ENCODE measurements at regions not wholly inside any gene's neighbourhood (a gene's known extent, or its start where the extent isn't known, plus 50 kb on each side); places are given as distances from the start of the nearest gene placed in this dataset.

DNA sequence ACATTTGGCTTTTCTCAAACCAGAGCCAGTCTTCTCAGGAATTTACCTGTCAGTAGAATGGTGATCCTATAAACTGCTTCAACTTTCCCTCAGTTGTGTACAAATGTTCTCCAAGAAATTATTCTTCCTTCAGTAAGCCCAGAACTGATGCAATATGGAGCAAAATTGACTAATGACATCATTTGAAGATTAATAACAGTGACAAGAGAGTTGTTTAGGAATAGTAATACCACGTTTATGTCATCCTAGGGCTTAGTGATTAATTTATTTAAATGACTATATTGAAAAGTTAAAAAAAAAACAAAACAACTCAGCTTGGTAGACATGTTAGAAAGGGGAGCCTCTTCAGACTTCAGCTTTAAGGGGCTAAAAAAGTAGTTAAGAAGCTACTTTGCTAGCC lies 933.2 kb downstream of the GATA3 start:
- Histone ChIP-seq H3K4me1 (ENCODE audit: control insufficient read depth in 2 of 3, insufficient read depth in 2 of 3, low read depth in 1 of 3, low read length in 3 of 3) (no peaks in the 10 kb centered on the region), H3K27me3 (ENCODE audit: control insufficient read depth, insufficient read depth, low read length) (no peaks in the 10 kb centered on the region), H3K36me3 (ENCODE audit: control insufficient read depth in 2 of 3, insufficient read depth in 3 of 3, low read length in 3 of 3) (no peaks in the 10 kb centered on the region), H3K27ac (ENCODE audit: low read depth in 2 of 2, low read length in 2 of 2) (no peak overlapping the region), H3K9ac (ENCODE audit: low read length in 3 of 3) (no peak overlapping the region), H3K9me3 (ENCODE audit: control insufficient read depth in 2 of 3, insufficient read depth in 1 of 3, low read length in 3 of 3) (no peaks in the 10 kb centered on the region), H3K4me3 (ENCODE audit: low read length in 3 of 3) (no peak overlapping the region)
- intact Hi-C loops (cut with DNase I): no loop called here
- TF ChIP-seq, protein P1, sequence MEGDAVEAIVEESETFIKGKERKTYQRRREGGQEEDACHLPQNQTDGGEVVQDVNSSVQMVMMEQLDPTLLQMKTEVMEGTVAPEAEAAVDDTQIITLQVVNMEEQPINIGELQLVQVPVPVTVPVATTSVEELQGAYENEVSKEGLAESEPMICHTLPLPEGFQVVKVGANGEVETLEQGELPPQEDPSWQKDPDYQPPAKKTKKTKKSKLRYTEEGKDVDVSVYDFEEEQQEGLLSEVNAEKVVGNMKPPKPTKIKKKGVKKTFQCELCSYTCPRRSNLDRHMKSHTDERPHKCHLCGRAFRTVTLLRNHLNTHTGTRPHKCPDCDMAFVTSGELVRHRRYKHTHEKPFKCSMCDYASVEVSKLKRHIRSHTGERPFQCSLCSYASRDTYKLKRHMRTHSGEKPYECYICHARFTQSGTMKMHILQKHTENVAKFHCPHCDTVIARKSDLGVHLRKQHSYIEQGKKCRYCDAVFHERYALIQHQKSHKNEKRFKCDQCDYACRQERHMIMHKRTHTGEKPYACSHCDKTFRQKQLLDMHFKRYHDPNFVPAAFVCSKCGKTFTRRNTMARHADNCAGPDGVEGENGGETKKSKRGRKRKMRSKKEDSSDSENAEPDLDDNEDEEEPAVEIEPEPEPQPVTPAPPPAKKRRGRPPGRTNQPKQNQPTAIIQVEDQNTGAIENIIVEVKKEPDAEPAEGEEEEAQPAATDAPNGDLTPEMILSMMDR (IDR thresholded peaks at IDR 0.05; ENCODE audit: borderline replicate concordance, extremely low read depth, insufficient read depth): no peak
- no peak for DNase-seq
- no peak for FAIRE-seq

DNA sequence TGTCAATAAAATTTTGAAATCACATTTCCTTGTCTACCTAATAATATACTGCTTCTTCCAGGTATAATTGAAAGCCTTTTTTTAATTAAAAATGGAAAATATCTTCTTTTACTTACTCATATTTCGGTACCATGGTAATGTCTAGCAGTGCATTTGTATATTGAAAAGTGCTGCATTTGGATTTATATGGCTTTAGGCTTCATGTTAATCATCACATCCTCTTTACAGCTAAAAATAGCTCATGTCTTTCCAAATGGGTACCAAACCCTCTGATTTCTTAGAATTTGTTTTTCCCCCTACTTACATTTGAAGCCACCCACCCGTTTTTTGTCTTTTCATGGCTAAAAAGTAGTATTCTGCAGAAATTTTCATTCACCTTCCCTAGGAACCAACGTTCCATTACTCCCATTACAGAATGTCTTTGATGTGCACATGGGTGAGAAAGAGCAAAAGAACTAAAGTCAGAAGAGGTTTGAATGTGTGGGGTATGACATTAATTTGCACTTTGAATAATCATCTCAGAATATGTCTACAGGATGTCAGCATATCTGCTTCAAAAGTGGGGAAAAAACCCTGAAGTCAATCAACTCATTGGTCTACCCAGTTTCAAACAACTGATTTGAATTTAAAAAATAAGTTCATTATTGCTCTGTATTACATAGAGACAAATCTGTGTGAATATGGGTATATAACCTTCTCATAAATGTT lies 935.9 kb downstream of the GATA3 start:
- intact Hi-C loops (cut with DNase I): no loop called here
- Histone ChIP-seq H3K36me3 (ENCODE audit: control insufficient read depth in 2 of 3, insufficient read depth in 3 of 3, low read length in 3 of 3) (no peaks in the 10 kb centered on the region), H3K4me1 (ENCODE audit: control insufficient read depth in 2 of 3, insufficient read depth in 2 of 3, low read depth in 1 of 3, low read length in 3 of 3) (no peaks in the 10 kb centered on the region), H3K27ac (ENCODE audit: low read depth in 2 of 2, low read length in 2 of 2) (no peak overlapping the region), H3K4me3 (ENCODE audit: low read length in 3 of 3) (no peak overlapping the region), H3K9me3 (ENCODE audit: control insufficient read depth in 2 of 3, insufficient read depth in 1 of 3, low read length in 3 of 3) (no peaks in the 10 kb centered on the region), H3K27me3 (ENCODE audit: control insufficient read depth, insufficient read depth, low read length) (no peaks in the 10 kb centered on the region), H3K9ac (ENCODE audit: low read length in 3 of 3) (no peak overlapping the region)
- FAIRE-seq: no peak
- DNase-seq: no peak
- TF ChIP-seq, protein P1 (IDR thresholded peaks at IDR 0.05; ENCODE audit: borderline replicate concordance, extremely low read depth, insufficient read depth): no peak

DNA sequence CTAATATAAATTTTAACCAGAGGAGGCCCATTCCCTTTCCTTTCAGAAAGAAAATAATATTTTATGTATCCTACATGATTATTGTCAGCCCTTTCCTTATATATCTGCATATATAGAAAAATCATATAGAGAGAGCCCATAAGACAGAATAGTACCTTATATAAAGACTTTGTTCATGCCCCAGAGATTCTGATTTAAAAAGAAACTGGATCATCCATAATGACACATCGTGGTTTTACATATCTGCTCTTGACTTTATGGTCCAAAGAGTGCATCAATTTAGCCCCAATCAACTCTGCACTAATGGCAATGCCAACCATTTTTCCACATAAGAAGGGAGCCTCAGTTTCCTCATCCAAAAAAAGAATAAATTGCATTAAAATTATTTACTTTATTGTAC lies 937.5 kb downstream of the GATA3 start:
- no peaks in the 10 kb centered on the region for H3K9me3 ChIP-seq (ENCODE audit: control insufficient read depth in 2 of 3, insufficient read depth in 1 of 3, low read length in 3 of 3)
- H3K27ac ChIP-seq (ENCODE audit: low read depth in 2 of 2, low read length in 2 of 2): no peak overlapping the region
- no peak overlapping the region for H3K9ac ChIP-seq (ENCODE audit: low read length in 3 of 3)
- H3K4me1 ChIP-seq (ENCODE audit: control insufficient read depth in 2 of 3, insufficient read depth in 2 of 3, low read depth in 1 of 3, low read length in 3 of 3): no peaks in the 10 kb centered on the region
- TF ChIP-seq, protein P1 (IDR thresholded peaks at IDR 0.05; ENCODE audit: borderline replicate concordance, extremely low read depth, insufficient read depth): no peak
- no peak overlapping the region for H3K4me3 ChIP-seq (ENCODE audit: low read length in 3 of 3)
- no peak for FAIRE-seq
- no peaks in the 10 kb centered on the region for H3K27me3 ChIP-seq (ENCODE audit: control insufficient read depth, insufficient read depth, low read length)
- no peaks in the 10 kb centered on the region for H3K36me3 ChIP-seq (ENCODE audit: control insufficient read depth in 2 of 3, insufficient read depth in 3 of 3, low read length in 3 of 3)
- no peak for DNase-seq
- intact Hi-C loops (cut with DNase I): no loop called here

DNA sequence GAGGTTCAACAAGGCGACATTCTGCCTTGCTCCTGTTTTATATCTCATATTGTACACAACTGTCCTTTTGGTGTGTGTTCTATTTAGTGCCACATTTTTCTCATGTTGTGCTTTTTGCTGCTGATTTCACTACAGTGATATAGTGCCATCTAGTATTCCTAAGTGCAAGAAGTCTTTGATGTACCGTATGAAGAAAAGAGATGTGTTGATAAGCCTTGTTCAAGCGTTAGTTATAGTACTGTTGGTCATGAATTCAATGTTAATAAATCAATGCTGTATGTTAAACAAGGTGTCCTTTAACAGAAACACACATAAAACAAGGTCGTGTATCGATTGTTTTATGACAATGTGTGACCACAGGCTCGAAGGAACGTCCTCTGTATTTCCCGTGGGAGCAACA lies 939.4 kb downstream of the GATA3 start:
- Histone ChIP-seq H3K27me3 (ENCODE audit: control insufficient read depth, insufficient read depth, low read length) (no peaks in the 10 kb centered on the region), H3K9me3 (ENCODE audit: control insufficient read depth in 2 of 3, insufficient read depth in 1 of 3, low read length in 3 of 3) (no peaks in the 10 kb centered on the region), H3K4me3 (ENCODE audit: low read length in 3 of 3) (no peak overlapping the region), H3K36me3 (ENCODE audit: control insufficient read depth in 2 of 3, insufficient read depth in 3 of 3, low read length in 3 of 3) (no peaks in the 10 kb centered on the region), H3K9ac (ENCODE audit: low read length in 3 of 3) (no peak overlapping the region), H3K4me1 (ENCODE audit: control insufficient read depth in 2 of 3, insufficient read depth in 2 of 3, low read depth in 1 of 3, low read length in 3 of 3) (no peaks in the 10 kb centered on the region), H3K27ac (ENCODE audit: low read depth in 2 of 2, low read length in 2 of 2) (no peak overlapping the region)
- DNase-seq: no peak
- FAIRE-seq: no peak
- TF ChIP-seq, protein P1 (IDR thresholded peaks at IDR 0.05; ENCODE audit: borderline replicate concordance, extremely low read depth, insufficient read depth): no peak
- intact Hi-C loops (cut with DNase I): no loop called here

Measured in kidney (tissue), 13 donors.